ENCODE measurements at regions not wholly inside any gene's neighbourhood (a gene's known extent, or its start where the extent isn't known, plus 50 kb on each side); places are given as distances from the start of the nearest gene placed in this dataset.

DNA sequence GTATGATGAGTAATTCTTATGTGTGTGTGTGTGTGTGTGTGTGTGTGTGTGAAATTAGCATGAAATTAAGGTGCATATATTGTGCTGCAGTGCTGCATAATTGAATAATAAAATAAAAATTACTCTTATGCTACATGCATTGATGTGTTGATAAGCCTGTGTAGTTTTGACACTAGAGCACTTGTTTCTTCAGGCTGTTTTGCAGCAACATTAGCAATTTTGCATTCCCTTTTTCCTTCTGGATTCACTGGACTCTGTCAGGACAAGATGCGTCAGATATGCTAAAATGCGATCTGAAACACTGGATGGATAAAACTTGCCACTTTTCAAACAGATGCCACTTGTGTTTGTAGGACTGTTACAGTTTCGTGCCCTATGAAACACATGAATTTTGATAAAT lies 175.4 kb upstream of the ATP6AP2 start:
- no peaks in the 10 kb centered on the region for H4K20me1 ChIP-seq (ENCODE audit: control insufficient read depth, insufficient read depth, low read length, poor library complexity, severe bottlenecking)
- no peak for TF ChIP-seq EZH2 (IDR thresholded peaks at IDR 0.05; ENCODE audit: borderline replicate concordance, insufficient read depth, low read depth, low read length, poor library complexity, severe bottlenecking)
- TF ChIP-seq, protein P1, sequence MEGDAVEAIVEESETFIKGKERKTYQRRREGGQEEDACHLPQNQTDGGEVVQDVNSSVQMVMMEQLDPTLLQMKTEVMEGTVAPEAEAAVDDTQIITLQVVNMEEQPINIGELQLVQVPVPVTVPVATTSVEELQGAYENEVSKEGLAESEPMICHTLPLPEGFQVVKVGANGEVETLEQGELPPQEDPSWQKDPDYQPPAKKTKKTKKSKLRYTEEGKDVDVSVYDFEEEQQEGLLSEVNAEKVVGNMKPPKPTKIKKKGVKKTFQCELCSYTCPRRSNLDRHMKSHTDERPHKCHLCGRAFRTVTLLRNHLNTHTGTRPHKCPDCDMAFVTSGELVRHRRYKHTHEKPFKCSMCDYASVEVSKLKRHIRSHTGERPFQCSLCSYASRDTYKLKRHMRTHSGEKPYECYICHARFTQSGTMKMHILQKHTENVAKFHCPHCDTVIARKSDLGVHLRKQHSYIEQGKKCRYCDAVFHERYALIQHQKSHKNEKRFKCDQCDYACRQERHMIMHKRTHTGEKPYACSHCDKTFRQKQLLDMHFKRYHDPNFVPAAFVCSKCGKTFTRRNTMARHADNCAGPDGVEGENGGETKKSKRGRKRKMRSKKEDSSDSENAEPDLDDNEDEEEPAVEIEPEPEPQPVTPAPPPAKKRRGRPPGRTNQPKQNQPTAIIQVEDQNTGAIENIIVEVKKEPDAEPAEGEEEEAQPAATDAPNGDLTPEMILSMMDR (IDR thresholded peaks at IDR 0.05): no peak
- intact Hi-C loops (cut with micrococcal nuclease): no loop called here
- no peaks in the 10 kb centered on the region for H3K79me2 ChIP-seq (ENCODE audit: control insufficient read depth, insufficient read depth, low read length)
- peaks cover 9 to 10% of the 10 kb centered on the region in 2 donors for H3K4me1 ChIP-seq (ENCODE audit: control insufficient read depth in 2 of 2, insufficient read depth in 2 of 2, low read length in 2 of 2)
- Mint-ChIP-seq H3K4me3 (no peak overlapping the region), H3K9me3 (ENCODE audit: insufficient read depth) (no peaks in the 10 kb centered on the region), H3K4me1 (peaks cover 10% of the 10 kb centered on the region), H3K27me3 (no peaks in the 10 kb centered on the region), H3K27ac (no peak overlapping the region)
- ATAC-seq (ENCODE audit: low read depth) (no peak), DNase-seq (no peak)
- H3K27me3 ChIP-seq (replicated peaks in 1 of 4; ENCODE audit: control extremely low read depth in 1 of 4, control insufficient read depth in 3 of 4, insufficient read depth in 4 of 4, low read length in 3 of 4): no peaks in the 10 kb centered on the region
- H3K9ac ChIP-seq (ENCODE audit: low read length): no peak overlapping the region
- ChIA-PET POLR2A (no interaction called here), CTCF (no interaction called here)
- peaks cover 0 to 4% (median 0%) of the 10 kb centered on the region in 3 donors for H3K9me3 ChIP-seq (ENCODE audit: control extremely low read depth in 1 of 3, control insufficient read depth in 2 of 3, insufficient read depth in 1 of 3, low read length in 2 of 3)
- H3K4me2 ChIP-seq (replicated peaks; ENCODE audit: low read depth, low read length, poor library complexity, severe bottlenecking): no peak overlapping the region
- no peaks in the 10 kb centered on the region for H3K36me3 ChIP-seq (replicated peaks in 1 of 2; ENCODE audit: control extremely low read depth in 1 of 2, control insufficient read depth in 1 of 2, extremely low read depth in 1 of 2, insufficient read depth in 2 of 2, low read length in 1 of 2)
- H2AFZ ChIP-seq (ENCODE audit: insufficient read depth, low read depth, low read length, poor library complexity, severe bottlenecking): no peak overlapping the region
- no peak overlapping the region for H3K27ac ChIP-seq (ENCODE audit: low read length in 2 of 2)
- H3K4me3 ChIP-seq (ENCODE audit: control extremely low read depth in 1 of 5, extremely low read depth in 1 of 5, insufficient read depth in 1 of 5, low read depth in 2 of 5, low read length in 4 of 5): no peak overlapping the region
- WGBS (ENCODE audit: insufficient coverage): no CpG with 5 or more reads among the region's 3 CpGs

DNA sequence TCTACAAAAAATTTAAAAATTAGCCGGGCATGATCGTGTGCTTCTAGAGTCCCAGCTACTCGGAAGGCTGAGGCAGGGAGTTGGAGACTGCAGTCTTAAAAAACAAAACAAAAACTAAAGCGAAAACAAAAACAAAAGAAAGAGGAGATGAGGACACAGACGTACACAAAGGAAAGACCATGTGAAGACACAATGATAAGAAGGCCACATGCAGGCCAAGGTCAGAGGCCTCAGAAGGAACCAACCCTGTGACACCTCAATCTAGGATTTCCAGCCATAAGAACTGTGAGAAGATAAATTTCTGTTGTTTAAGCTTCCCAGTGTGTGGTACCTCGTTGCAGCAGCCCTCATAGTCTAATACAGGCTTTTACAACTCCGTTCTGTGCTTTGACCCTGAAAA lies 177.0 kb upstream of the ATP6AP2 start:
- H3K4me1 ChIP-seq (ENCODE audit: control insufficient read depth in 2 of 2, insufficient read depth in 2 of 2, low read length in 2 of 2): peaks cover 9 to 10% of the 10 kb centered on the region in 2 donors
- ATAC-seq (ENCODE audit: low read depth): no peak
- POLR2A ChIA-PET: no interaction called here
- no peak overlapping the region for H2AFZ ChIP-seq (ENCODE audit: insufficient read depth, low read depth, low read length, poor library complexity, severe bottlenecking)
- no peak overlapping the region for H3K4me3 ChIP-seq (ENCODE audit: control extremely low read depth in 1 of 5, extremely low read depth in 1 of 5, insufficient read depth in 1 of 5, low read depth in 2 of 5, low read length in 4 of 5)
- no peaks in the 10 kb centered on the region for H3K9me3 ChIP-seq (ENCODE audit: control extremely low read depth in 1 of 3, control insufficient read depth in 2 of 3, insufficient read depth in 1 of 3, low read length in 2 of 3)
- no peak overlapping the region for H3K4me2 ChIP-seq (replicated peaks; ENCODE audit: low read depth, low read length, poor library complexity, severe bottlenecking)
- WGBS (ENCODE audit: insufficient coverage): no CpG with 5 or more reads among the region's 7 CpGs
- H3K9ac ChIP-seq (ENCODE audit: low read length): no peak overlapping the region
- intact Hi-C loops (cut with micrococcal nuclease): no loop called here
- no peak for TF ChIP-seq EZH2 (IDR thresholded peaks at IDR 0.05; ENCODE audit: borderline replicate concordance, insufficient read depth, low read depth, low read length, poor library complexity, severe bottlenecking)
- TF ChIP-seq, protein P1 (IDR thresholded peaks at IDR 0.05): no peak
- CTCF ChIA-PET: no interaction called here
- no peak overlapping the region for H3K27ac ChIP-seq (ENCODE audit: low read length in 2 of 2)
- Mint-ChIP-seq H3K27ac (no peak overlapping the region), H3K4me1 (peaks cover 10% of the 10 kb centered on the region), H3K27me3 (no peaks in the 10 kb centered on the region), H3K9me3 (ENCODE audit: insufficient read depth) (no peaks in the 10 kb centered on the region), H3K4me3 (no peak overlapping the region)
- no peaks in the 10 kb centered on the region for H4K20me1 ChIP-seq (ENCODE audit: control insufficient read depth, insufficient read depth, low read length, poor library complexity, severe bottlenecking)
- DNase-seq: no peak
- H3K36me3 ChIP-seq (replicated peaks in 1 of 2; ENCODE audit: control extremely low read depth in 1 of 2, control insufficient read depth in 1 of 2, extremely low read depth in 1 of 2, insufficient read depth in 2 of 2, low read length in 1 of 2): no peaks in the 10 kb centered on the region
- H3K79me2 ChIP-seq (ENCODE audit: control insufficient read depth, insufficient read depth, low read length): no peaks in the 10 kb centered on the region
- no peaks in the 10 kb centered on the region for H3K27me3 ChIP-seq (replicated peaks in 1 of 4; ENCODE audit: control extremely low read depth in 1 of 4, control insufficient read depth in 3 of 4, insufficient read depth in 4 of 4, low read length in 3 of 4)
